ENCODE measurements at regions not wholly inside any gene's neighbourhood (a gene's known extent, or its start where the extent isn't known, plus 50 kb on each side); places are given as distances from the start of the nearest gene placed in this dataset.
"Not testable (repeated sequence)": the region's sequence is repeated elsewhere in the genome, so short reads cannot be mapped to it uniquely, and the experiment has no call there.

- H3K4me3 Mint-ChIP-seq; intact Hi-C loops (cut with DNase I, micrococcal nuclease); H3K9me3 Mint-ChIP-seq; DNase-seq; H3K27me3 Mint-ChIP-seq; H3K27ac ChIP-seq (ENCODE audit: low read depth in 1 of 2, low read length in 2 of 2); ATAC-seq (ENCODE audit: poor library complexity); H3K4me3 ChIP-seq (ENCODE audit: low read length); CTCF ChIA-PET; H3K4me1 ChIP-seq (ENCODE audit: insufficient read depth, low read length); H3K36me3 ChIP-seq (ENCODE audit: insufficient read depth, low read length); POLR2A ChIA-PET; H3K9me3 ChIP-seq (ENCODE audit: control insufficient read depth in 1 of 2, insufficient read depth in 1 of 2, low read length in 2 of 2); H3K4me1 Mint-ChIP-seq (ENCODE audit: low read depth); H3K36me3 Mint-ChIP-seq (ENCODE audit: low read depth); H3K27me3 ChIP-seq (ENCODE audit: control insufficient read depth in 1 of 2, insufficient read depth in 2 of 2, low read length in 2 of 2); H3K27ac Mint-ChIP-seq: not testable (repeated sequence)
Measured at GRCh38 chr7:76728571-76728974, 101.5 kb upstream of the POMZP3 start.

- CTCF ChIA-PET; H3K9me3 Mint-ChIP-seq; H3K27me3 ChIP-seq (ENCODE audit: control insufficient read depth in 1 of 2, insufficient read depth in 2 of 2, low read length in 2 of 2); POLR2A ChIA-PET; ATAC-seq (ENCODE audit: poor library complexity); H3K36me3 ChIP-seq (ENCODE audit: insufficient read depth, low read length); H3K4me3 ChIP-seq (ENCODE audit: low read length); H3K4me1 ChIP-seq (ENCODE audit: insufficient read depth, low read length); H3K36me3 Mint-ChIP-seq (ENCODE audit: low read depth); H3K9me3 ChIP-seq (ENCODE audit: control insufficient read depth in 1 of 2, insufficient read depth in 1 of 2, low read length in 2 of 2); DNase-seq; H3K4me1 Mint-ChIP-seq (ENCODE audit: low read depth); H3K27ac Mint-ChIP-seq; intact Hi-C loops (cut with DNase I, micrococcal nuclease); H3K27ac ChIP-seq (ENCODE audit: low read depth in 1 of 2, low read length in 2 of 2); H3K4me3 Mint-ChIP-seq: not testable (repeated sequence)
- H3K27me3 Mint-ChIP-seq: peaks cover 12% of the 10 kb centered on the region
Measured at GRCh38 chr7:76723928-76724327, 96.8 kb upstream of the POMZP3 start.

GRCh38 chr7:76716551-76716950 is 89.5 kb upstream of the POMZP3 start:
- H3K27me3 ChIP-seq (ENCODE audit: control insufficient read depth in 1 of 2, insufficient read depth in 2 of 2, low read length in 2 of 2); H3K27ac Mint-ChIP-seq; H3K27me3 Mint-ChIP-seq; H3K36me3 Mint-ChIP-seq (ENCODE audit: low read depth); H3K9me3 Mint-ChIP-seq; H3K4me1 Mint-ChIP-seq (ENCODE audit: low read depth); ATAC-seq (ENCODE audit: poor library complexity); DNase-seq; intact Hi-C loops (cut with DNase I, micrococcal nuclease); H3K4me3 ChIP-seq (ENCODE audit: low read length); H3K4me1 ChIP-seq (ENCODE audit: insufficient read depth, low read length); POLR2A ChIA-PET; H3K27ac ChIP-seq (ENCODE audit: low read depth in 1 of 2, low read length in 2 of 2); CTCF ChIA-PET; H3K9me3 ChIP-seq (ENCODE audit: control insufficient read depth in 1 of 2, insufficient read depth in 1 of 2, low read length in 2 of 2); H3K36me3 ChIP-seq (ENCODE audit: insufficient read depth, low read length); H3K4me3 Mint-ChIP-seq: not testable (repeated sequence)

GRCh38 chr7:76712926-76713325 is 85.8 kb upstream of the POMZP3 start:
- not testable (repeated sequence) for H3K27ac Mint-ChIP-seq

GRCh38 chr7:76711648-76712047 is 84.6 kb upstream of the POMZP3 start:
- ATAC-seq (ENCODE audit: poor library complexity); intact Hi-C loops (cut with DNase I, micrococcal nuclease); H3K4me1 ChIP-seq (ENCODE audit: insufficient read depth, low read length); H3K27ac Mint-ChIP-seq; H3K9me3 Mint-ChIP-seq; H3K27me3 ChIP-seq (ENCODE audit: control insufficient read depth in 1 of 2, insufficient read depth in 2 of 2, low read length in 2 of 2); H3K27ac ChIP-seq (ENCODE audit: low read depth in 1 of 2, low read length in 2 of 2); DNase-seq; H3K4me3 Mint-ChIP-seq; H3K36me3 Mint-ChIP-seq (ENCODE audit: low read depth); CTCF ChIA-PET; H3K27me3 Mint-ChIP-seq; H3K36me3 ChIP-seq (ENCODE audit: insufficient read depth, low read length); POLR2A ChIA-PET; H3K9me3 ChIP-seq (ENCODE audit: control insufficient read depth in 1 of 2, insufficient read depth in 1 of 2, low read length in 2 of 2); H3K4me1 Mint-ChIP-seq (ENCODE audit: low read depth); H3K4me3 ChIP-seq (ENCODE audit: low read length): not testable (repeated sequence)

More at GRCh38 chr7:76712926-76713325, 85.8 kb upstream of the POMZP3 start:
- H3K36me3 ChIP-seq (ENCODE audit: insufficient read depth, low read length); H3K27me3 ChIP-seq (ENCODE audit: control insufficient read depth in 1 of 2, insufficient read depth in 2 of 2, low read length in 2 of 2); intact Hi-C loops (cut with DNase I, micrococcal nuclease); H3K4me1 Mint-ChIP-seq (ENCODE audit: low read depth); H3K9me3 ChIP-seq (ENCODE audit: control insufficient read depth in 1 of 2, insufficient read depth in 1 of 2, low read length in 2 of 2); H3K4me1 ChIP-seq (ENCODE audit: insufficient read depth, low read length); H3K4me3 ChIP-seq (ENCODE audit: low read length); H3K27ac ChIP-seq (ENCODE audit: low read depth in 1 of 2, low read length in 2 of 2); H3K4me3 Mint-ChIP-seq; H3K36me3 Mint-ChIP-seq (ENCODE audit: low read depth); POLR2A ChIA-PET; CTCF ChIA-PET; ATAC-seq (ENCODE audit: poor library complexity); H3K27me3 Mint-ChIP-seq; DNase-seq; H3K9me3 Mint-ChIP-seq: not testable (repeated sequence)

GRCh38 chr7:76709703-76710102 is 82.6 kb upstream of the POMZP3 start:
- H3K4me1 ChIP-seq (ENCODE audit: insufficient read depth, low read length); H3K4me3 Mint-ChIP-seq; H3K27me3 ChIP-seq (ENCODE audit: control insufficient read depth in 1 of 2, insufficient read depth in 2 of 2, low read length in 2 of 2); H3K36me3 ChIP-seq (ENCODE audit: insufficient read depth, low read length); CTCF ChIA-PET; H3K9me3 Mint-ChIP-seq; H3K36me3 Mint-ChIP-seq (ENCODE audit: low read depth); H3K9me3 ChIP-seq (ENCODE audit: control insufficient read depth in 1 of 2, insufficient read depth in 1 of 2, low read length in 2 of 2); POLR2A ChIA-PET; DNase-seq; ATAC-seq (ENCODE audit: poor library complexity); H3K27me3 Mint-ChIP-seq; H3K4me3 ChIP-seq (ENCODE audit: low read length); H3K27ac ChIP-seq (ENCODE audit: low read depth in 1 of 2, low read length in 2 of 2); intact Hi-C loops (cut with DNase I, micrococcal nuclease); H3K4me1 Mint-ChIP-seq (ENCODE audit: low read depth); H3K27ac Mint-ChIP-seq: not testable (repeated sequence)

GRCh38 chr7:76708446-76708845 is 81.4 kb upstream of the POMZP3 start:
- H3K4me3 Mint-ChIP-seq; H3K4me1 Mint-ChIP-seq (ENCODE audit: low read depth); DNase-seq; H3K27ac Mint-ChIP-seq; ATAC-seq (ENCODE audit: poor library complexity); H3K9me3 ChIP-seq (ENCODE audit: control insufficient read depth in 1 of 2, insufficient read depth in 1 of 2, low read length in 2 of 2); CTCF ChIA-PET; H3K4me3 ChIP-seq (ENCODE audit: low read length); H3K4me1 ChIP-seq (ENCODE audit: insufficient read depth, low read length); H3K27me3 Mint-ChIP-seq; POLR2A ChIA-PET; H3K9me3 Mint-ChIP-seq; H3K27me3 ChIP-seq (ENCODE audit: control insufficient read depth in 1 of 2, insufficient read depth in 2 of 2, low read length in 2 of 2); H3K36me3 Mint-ChIP-seq (ENCODE audit: low read depth); H3K27ac ChIP-seq (ENCODE audit: low read depth in 1 of 2, low read length in 2 of 2); intact Hi-C loops (cut with DNase I, micrococcal nuclease); H3K36me3 ChIP-seq (ENCODE audit: insufficient read depth, low read length): not testable (repeated sequence)
